Right cardiac atrium (tissue), 5 donors: ENCODE measurements at regions not wholly inside any gene's neighbourhood (a gene's known extent, or its start where the extent isn't known, plus 50 kb on each side); places are given as distances from the start of the nearest gene placed in this dataset.

Source experiments
- ATAC-seq, 2 donors: fragments of 200-7000 bp; cut with Tn5 transposase; one replicate each; pipeline versions ENCODE4 v1.8.0 to v1.9.1; 2020; ENCODE audit warnings: moderate library complexity in 2 of 2, mild to moderate bottlenecking in 1 of 2
- DNase-seq, 3 donors: peaks; one replicate each; pipeline ENCODE4 v3.0.0-alpha.2; 2020
- H3K27ac ChIP-seq: one replicate; pipeline ENCODE4 v1.5.1; 2013; ENCODE audit warnings: mild to moderate bottlenecking, low read length, control low read depth, moderate library complexity
- H3K27me3 ChIP-seq: one replicate; pipeline ENCODE4 v1.6.1; 2013; ENCODE audit not compliant: control insufficient read depth, insufficient read depth
- H3K4me1 ChIP-seq: one replicate; pipeline ENCODE4 v1.6.1; 2013; ENCODE audit warnings: low read length; ENCODE audit not compliant: control insufficient read depth, insufficient read depth
- H3K4me3 ChIP-seq: one replicate; pipeline ENCODE4 v1.5.1; 2013; ENCODE audit warnings: low read length, control low read depth
- H3K9me3 ChIP-seq: one replicate; pipeline ENCODE4 v1.6.1; 2013; ENCODE audit warnings: low read length; ENCODE audit not compliant: control insufficient read depth
- WGBS: extraction: QIAGEN DNeasy Blood & Tissue Kit; methylation state at CpG from one replicate; pipeline ENCODE4 v1.1.7; 2013; 5-methylcytosine and 5-hydroxymethylcytosine counted together
- intact Hi-C, 4 donors: fragments of 100-400 bp; cut with DNase I; formaldehyde crosslinking; loops; one replicate each; pipeline versions ENCODE4 v1.11.0 to v1.14.0; 2022 to 2023
- donor health status: healthy with polysubstance abuse.
- donor health status: DM: no; HTN: yes; CAD: no.
- donor health status: DM: no; HTN: no; CAD: no.
- donor health status: DM: no; HTN: yes; CAD: no; lungs with severe emphysema.
- donor health status: DM: yes; HTN: yes; CAD: no.

DNA sequence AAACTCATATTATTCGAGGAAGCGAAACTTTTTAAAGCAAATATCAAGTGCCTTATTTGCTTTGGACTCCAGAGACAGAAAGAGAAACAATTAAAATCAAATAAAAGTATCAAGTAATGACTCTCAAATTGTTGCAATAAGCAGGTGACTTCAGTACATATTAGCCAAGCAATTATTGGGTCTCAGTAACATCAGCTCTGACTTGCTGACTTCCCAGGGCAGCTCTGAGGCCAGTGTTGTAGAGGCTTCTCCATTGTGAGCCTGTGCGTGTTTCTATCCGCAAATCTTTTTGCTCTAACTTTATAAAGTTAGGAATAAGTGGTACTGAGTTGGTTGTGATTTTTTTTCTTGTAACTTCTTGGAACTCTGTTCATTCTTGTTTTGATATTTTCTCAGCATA, 186.8 kb upstream of the PRLR start:
- Histone ChIP-seq H3K27me3 (no peaks in the 10 kb centered on the region), H3K9me3 (no peaks in the 10 kb centered on the region), H3K4me1 (no peaks in the 10 kb centered on the region), H3K27ac (no peak overlapping the region), H3K4me3 (no peak overlapping the region)
- intact Hi-C loops: no loop called here
- WGBS: 92% methylated on average over 4 of the region's 4 CpGs
- ATAC-seq (no peak), DNase-seq (no peak)

DNA sequence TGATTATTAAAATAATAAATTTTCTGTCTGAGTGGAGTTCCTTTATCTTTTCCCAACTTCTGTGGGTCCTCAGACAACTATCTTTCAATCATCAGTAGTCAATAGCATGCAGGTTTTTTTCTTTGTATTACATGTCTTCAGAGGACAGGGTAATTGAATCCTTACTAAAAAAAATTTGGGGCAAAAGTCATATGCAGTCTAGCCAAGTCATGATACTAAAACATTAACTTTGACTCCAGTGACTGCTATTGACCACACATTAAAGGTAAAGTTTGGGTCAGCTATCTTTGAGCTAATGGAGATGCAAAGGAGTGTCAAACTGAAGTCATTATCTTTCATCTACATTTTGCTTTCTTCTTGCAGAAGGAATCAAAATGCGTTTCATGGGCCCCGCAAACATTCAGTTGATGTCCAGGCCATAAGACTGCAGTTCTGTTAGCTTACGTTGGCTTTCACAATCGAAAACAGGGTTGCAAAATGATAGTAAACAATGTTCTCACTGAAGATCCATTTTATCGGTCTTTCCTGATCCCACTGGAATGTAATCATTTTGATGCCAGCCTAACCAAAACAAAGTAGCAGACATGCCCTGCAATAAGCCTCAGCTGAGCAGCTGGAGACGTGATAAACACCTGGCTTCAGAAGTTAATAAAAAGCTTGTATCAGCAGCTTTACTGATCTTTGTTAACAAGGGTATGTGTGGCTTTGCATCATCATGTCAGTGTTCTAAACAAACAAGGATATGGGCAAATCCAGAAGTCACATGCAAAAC, 186.1 kb upstream of the PRLR start:
- Histone ChIP-seq H3K4me1 (no peaks in the 10 kb centered on the region), H3K9me3 (no peaks in the 10 kb centered on the region), H3K27ac (no peak overlapping the region), H3K27me3 (no peaks in the 10 kb centered on the region), H3K4me3 (no peak overlapping the region)
- 72% methylated on average over 6 of the region's 6 CpGs for WGBS
- DNase-seq (no peak), ATAC-seq (no peak)
- intact Hi-C loops: no loop called here

DNA sequence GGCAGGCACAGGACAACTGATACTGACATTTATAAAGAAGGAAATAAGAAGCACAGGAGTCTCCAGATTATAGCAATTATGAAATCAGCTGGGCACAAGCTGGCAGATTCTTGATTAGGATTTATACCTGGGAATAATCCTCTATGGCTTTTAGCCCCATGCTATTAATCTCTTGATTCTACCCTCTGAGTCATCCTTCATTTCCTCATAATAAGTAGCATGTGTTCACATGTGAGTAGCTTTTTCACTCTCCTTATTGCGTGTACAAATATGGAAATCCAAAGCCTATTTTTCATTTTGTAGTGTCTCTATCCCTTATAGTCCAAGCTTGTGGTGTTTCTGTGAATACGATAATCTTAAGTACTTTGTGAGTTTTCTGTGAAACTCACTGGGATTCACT, 185.0 kb upstream of the PRLR start:
- intact Hi-C loops: no loop called here
- Histone ChIP-seq H3K4me1 (no peaks in the 10 kb centered on the region), H3K27ac (no peak overlapping the region), H3K4me3 (no peak overlapping the region), H3K27me3 (no peaks in the 10 kb centered on the region), H3K9me3 (no peaks in the 10 kb centered on the region)
- 93% methylated on average over 2 of the region's 2 CpGs for WGBS
- ATAC-seq (no peak), DNase-seq (no peak)

DNA sequence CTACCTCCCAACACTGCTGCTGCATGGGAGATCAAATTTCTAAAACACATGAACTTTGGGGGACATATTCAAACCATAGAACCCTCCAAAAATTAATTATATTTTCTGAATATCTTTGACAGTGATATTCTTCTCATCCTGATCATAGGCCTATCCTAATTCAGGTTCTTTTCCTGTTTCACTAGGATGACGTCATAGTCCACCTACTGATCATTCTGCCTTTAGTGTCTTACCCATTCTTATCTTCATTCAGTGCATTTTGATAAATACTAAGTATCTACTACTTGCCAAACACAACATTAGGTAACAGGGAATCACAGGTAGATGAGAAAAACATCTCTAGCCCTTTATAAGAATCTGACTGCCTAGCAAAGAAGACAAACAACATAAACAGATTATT, 179.1 kb upstream of the PRLR start:
- Histone ChIP-seq H3K27ac (no peak overlapping the region), H3K4me3 (no peak overlapping the region), H3K9me3 (peaks cover 5% of the 10 kb centered on the region), H3K27me3 (no peaks in the 10 kb centered on the region), H3K4me1 (no peaks in the 10 kb centered on the region)
- ATAC-seq (no peak), DNase-seq (no peak)
- intact Hi-C loops: no loop called here
- WGBS: 81% methylated on average over 1 of the region's 1 CpG

DNA sequence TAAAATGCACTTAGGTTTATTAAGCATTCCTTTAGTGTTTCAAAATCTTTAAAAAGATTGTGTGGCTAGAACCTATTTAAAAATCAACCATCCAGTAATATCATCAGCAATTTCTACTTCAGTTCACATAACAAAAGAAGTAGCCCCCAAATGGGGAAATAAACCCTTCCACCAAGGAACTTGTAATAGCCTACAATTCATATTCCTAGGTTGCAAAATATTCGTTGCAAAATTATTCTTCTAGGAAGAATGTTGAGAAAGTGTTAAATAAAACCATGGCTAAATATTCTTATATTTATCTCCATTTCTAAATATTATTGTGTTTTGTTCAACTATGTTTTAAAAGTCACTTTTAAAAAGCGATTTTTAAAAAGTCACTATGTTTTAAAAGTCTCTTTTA, 177.9 kb upstream of the PRLR start:
- DNase-seq: no peak
- Histone ChIP-seq H3K4me3 (no peak overlapping the region), H3K27me3 (no peaks in the 10 kb centered on the region), H3K4me1 (no peaks in the 10 kb centered on the region), H3K27ac (no peak overlapping the region), H3K9me3 (peaks cover 5% of the 10 kb centered on the region)
- no peak for ATAC-seq
- WGBS: 68% methylated on average over 2 of the region's 2 CpGs
- intact Hi-C loops: no loop called here

DNA sequence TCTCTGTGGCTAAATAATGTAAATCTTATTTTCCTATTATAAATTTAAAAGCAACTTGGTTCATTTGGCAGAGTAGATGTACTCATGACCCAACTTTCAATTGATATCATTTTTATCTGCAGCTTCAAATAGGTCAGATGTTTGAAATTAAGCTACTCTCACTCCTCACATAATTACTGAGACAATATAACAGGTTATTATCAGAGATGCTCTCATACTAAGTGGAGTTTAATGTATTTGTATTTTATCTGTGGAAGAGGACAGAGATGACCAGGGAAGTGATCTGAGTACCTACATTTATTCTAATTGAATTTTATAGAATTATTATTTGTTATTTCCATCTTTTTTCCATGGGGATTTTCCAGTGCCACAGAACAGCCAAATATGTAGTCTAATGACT, 177.4 kb upstream of the PRLR start:
- intact Hi-C loops: no loop called here
- H3K27ac ChIP-seq: no peak overlapping the region
- H3K9me3 ChIP-seq: peaks cover 5% of the 10 kb centered on the region
- no peaks in the 10 kb centered on the region for H3K4me1 ChIP-seq
- H3K4me3 ChIP-seq: no peak overlapping the region
- no peaks in the 10 kb centered on the region for H3K27me3 ChIP-seq
- no peak for DNase-seq
- no peak for ATAC-seq

DNA sequence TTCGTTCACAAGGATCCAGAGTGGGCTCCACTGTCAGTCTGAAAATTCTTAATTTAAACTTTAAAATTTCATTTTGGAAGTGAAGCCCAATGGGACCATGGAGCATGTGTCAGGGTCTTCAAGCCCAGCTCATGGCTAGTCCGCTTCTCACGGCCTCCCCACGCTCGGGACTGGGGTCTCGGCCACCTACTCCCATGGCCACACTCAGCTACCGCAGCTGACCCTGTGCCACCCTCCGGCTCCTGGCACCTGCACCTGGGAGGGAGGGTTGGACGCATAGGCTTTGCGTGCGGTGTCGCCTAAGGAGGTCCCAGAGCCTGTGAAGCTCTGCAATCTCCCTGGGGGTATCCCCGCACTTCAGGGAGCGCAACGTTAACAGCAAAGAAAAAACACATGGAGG, 175.7 kb upstream of the PRLR start:
- no peak for ATAC-seq
- DNase-seq: peak in 2 of 3 donors; percentile 7 to 39
- Histone ChIP-seq H3K9me3 (peaks cover 5% of the 10 kb centered on the region), H3K27ac (no peak overlapping the region), H3K4me3 (no peak overlapping the region), H3K27me3 (no peaks in the 10 kb centered on the region), H3K4me1 (no peaks in the 10 kb centered on the region)
- 94% methylated on average over 15 of the region's 15 CpGs for WGBS
- intact Hi-C loops: no loop called here

DNA sequence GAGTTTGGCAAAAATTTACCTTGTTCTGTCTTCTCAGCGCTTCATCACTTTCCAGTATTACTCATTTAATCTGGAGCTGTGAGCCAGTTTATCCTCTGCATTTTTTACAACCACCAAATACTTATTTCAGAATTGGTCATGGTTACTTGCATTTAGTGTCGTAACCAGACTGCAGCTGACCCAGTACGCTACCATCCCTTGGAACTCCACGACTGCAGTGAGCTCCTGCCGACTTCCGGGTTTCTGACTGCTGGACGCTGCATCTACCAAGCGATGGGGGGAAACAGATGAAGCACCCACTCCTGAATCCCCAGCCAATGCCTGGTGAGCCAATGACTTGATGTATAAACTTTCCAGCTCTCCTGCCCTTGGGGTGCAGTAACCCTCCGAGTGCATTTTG, 174.4 kb upstream of the PRLR start:
- Histone ChIP-seq H3K4me3 (no peak overlapping the region), H3K27me3 (no peaks in the 10 kb centered on the region), H3K9me3 (peaks cover 5% of the 10 kb centered on the region), H3K27ac (no peak overlapping the region), H3K4me1 (no peaks in the 10 kb centered on the region)
- WGBS: 93% methylated on average over 9 of the region's 9 CpGs
- ATAC-seq (no peak), DNase-seq (no peak)
- intact Hi-C loops: no loop called here

DNA sequence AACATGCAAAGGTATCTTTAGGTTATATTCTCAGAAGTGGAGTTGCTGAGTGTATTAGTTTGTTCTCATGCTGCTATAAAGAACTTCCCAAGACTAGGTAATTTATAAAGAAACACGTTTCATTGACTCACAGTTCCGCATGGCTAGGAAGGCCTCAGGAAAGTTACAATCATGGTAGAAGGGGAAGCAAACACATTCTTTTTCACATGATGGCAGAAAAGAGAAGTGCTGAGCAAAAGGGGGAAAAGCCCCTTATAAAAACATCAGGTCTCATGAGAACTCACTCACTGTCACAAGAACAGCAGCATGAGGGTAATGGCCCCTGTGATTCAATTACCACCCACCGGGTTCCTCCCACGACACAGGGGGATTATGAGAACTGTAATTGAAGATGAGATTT, 163.6 kb upstream of the PRLR start:
- Histone ChIP-seq H3K9me3 (peaks cover 2% of the 10 kb centered on the region), H3K4me3 (no peak overlapping the region), H3K4me1 (no peaks in the 10 kb centered on the region), H3K27ac (no peak overlapping the region), H3K27me3 (no peaks in the 10 kb centered on the region)
- intact Hi-C loops: no loop called here
- no peak for ATAC-seq
- no peak for DNase-seq
- WGBS: 78% methylated on average over 4 of the region's 4 CpGs

DNA sequence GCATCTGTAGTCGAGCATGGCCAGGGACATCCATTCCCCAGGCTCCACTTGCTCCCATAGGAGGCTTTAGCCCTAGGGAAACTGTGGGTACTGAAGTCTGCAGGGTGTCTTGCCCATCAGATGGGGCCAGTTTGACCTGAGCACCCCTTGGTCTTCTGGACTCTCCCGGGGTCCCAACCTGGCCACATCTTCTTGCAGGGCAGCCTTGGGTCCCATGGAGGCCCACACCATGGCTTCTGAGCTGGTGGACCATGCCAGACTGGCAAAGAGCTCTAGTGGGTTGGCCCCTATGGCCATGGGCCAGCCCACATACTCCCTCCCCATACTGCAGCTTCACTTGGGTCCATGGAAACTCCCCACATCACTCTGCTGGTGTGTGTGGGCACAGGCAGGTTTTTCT, 154.4 kb upstream of the PRLR start:
- Histone ChIP-seq H3K4me1 (no peaks in the 10 kb centered on the region), H3K27me3 (no peaks in the 10 kb centered on the region), H3K9me3 (no peaks in the 10 kb centered on the region), H3K4me3 (no peak overlapping the region), H3K27ac (no peak overlapping the region)
- DNase-seq (no peak), ATAC-seq (no peak)
- intact Hi-C loops: no loop called here
- WGBS: 82% methylated on average over 2 of the region's 2 CpGs

DNA sequence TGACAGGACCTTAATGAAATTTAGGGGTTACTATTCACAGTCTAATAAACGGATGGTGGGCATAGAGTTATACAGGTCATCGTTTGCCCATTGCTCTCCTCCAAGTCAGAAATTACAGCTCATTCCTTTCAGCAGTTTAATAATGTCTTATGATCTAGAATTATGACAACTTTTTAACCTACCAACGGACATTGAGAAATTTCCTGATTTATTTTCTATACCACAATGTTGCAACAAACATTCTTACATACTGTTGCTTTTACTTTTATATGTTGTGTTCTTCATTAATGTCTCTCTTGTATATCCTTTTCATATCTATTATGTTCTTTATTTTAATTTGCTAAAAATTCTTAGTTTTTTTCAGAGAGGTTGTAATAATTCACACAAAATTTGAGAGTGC, 152.8 kb upstream of the PRLR start:
- Histone ChIP-seq H3K4me1 (no peaks in the 10 kb centered on the region), H3K27ac (no peak overlapping the region), H3K9me3 (no peaks in the 10 kb centered on the region), H3K4me3 (no peak overlapping the region), H3K27me3 (no peaks in the 10 kb centered on the region)
- 74% methylated on average over 3 of the region's 3 CpGs for WGBS
- intact Hi-C loops: no loop called here
- ATAC-seq: no peak
- DNase-seq: no peak

DNA sequence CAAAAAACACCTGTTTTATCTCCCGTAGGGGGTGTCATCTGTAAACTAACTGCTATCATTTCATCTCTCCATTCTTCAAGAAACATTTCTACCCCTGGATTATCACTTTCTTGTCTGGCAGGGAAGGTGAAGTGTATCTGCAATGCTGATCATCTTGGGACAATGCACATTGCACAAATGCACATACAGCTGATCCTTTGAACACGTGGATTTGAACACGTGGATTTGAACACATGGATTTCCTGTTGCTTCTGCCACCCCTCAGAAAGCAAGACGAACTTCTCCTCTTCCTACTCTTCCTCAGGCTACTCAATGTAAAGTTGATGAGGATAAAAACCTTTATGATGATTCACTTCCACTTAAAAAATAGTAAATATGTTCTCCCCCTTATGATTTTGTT, 147.4 kb upstream of the PRLR start:
- 62% methylated on average over 4 of the region's 4 CpGs for WGBS

More for the DNA sequence above, 147.4 kb upstream of the PRLR start:
- intact Hi-C loops: no loop called here
- Histone ChIP-seq H3K27ac (no peak overlapping the region), H3K27me3 (no peaks in the 10 kb centered on the region), H3K4me1 (no peaks in the 10 kb centered on the region), H3K9me3 (no peaks in the 10 kb centered on the region), H3K4me3 (no peak overlapping the region)
- no peak for ATAC-seq
- no peak for DNase-seq
